RWPE2 (cell line): ENCODE measurements at regions not wholly inside any gene's neighbourhood (a gene's known extent, or its start where the extent isn't known, plus 50 kb on each side); places are given as distances from the start of the nearest gene placed in this dataset.

Experiments used
- ATAC-seq: fragments of 200-7000 bp; cut with Tn5 transposase; 3 replicates; pipeline ENCODE4 v1.9.1; 2021; ENCODE audit warnings: low read depth
- DNase-seq: peaks from one replicate; pipeline ENCODE4 v3.0.0-alpha.2; 2020; ENCODE audit warnings: low spot score
- H3K27ac ChIP-seq: fragments of 450-650 bp; 2 replicates; pipeline ENCODE4 v1.5.1; 2017; ENCODE audit warnings: mild to moderate bottlenecking; ENCODE audit not compliant: poor library complexity, severe bottlenecking
- H3K27me3 ChIP-seq: fragments of 250-450 bp; sonication (Bioruptor Pico); 2 replicates; pipeline ENCODE4 v1.5.1; 2021; ENCODE audit warnings: mild to moderate bottlenecking, moderate library complexity; ENCODE audit not compliant: insufficient read depth, poor library complexity, severe bottlenecking
- H3K36me3 ChIP-seq: fragments of 250-450 bp; sonication (Bioruptor Pico); 2 replicates; pipeline ENCODE4 v1.5.1; 2020; ENCODE audit warnings: low read depth, mild to moderate bottlenecking, moderate library complexity
- H3K4me1 ChIP-seq: fragments of 250-450 bp; sonication (Bioruptor Pico); 2 replicates; pipeline ENCODE4 v1.5.1; 2021; ENCODE audit warnings: mild to moderate bottlenecking, moderate library complexity; ENCODE audit not compliant: insufficient read depth, poor library complexity, severe bottlenecking
- H3K4me3 ChIP-seq: fragments of 250-450 bp; sonication (Bioruptor Pico); 2 replicates; pipeline ENCODE4 v1.5.1; 2021; ENCODE audit warnings: mild to moderate bottlenecking, moderate library complexity; ENCODE audit not compliant: severe bottlenecking
- H3K9me3 ChIP-seq: fragments of 250-450 bp; sonication (Bioruptor Pico); 2 replicates; pipeline ENCODE4 v1.5.1; 2021; ENCODE audit warnings: mild to moderate bottlenecking, moderate library complexity; ENCODE audit not compliant: severe bottlenecking
- TF ChIP-seq, protein P1 (sequence below): fragments of 450-650 bp; IDR thresholded peaks from one replicate; pipeline ENCODE4 v1.5.1; 2017; ENCODE audit warnings: mild to moderate bottlenecking, moderate library complexity; ENCODE audit not compliant: poor library complexity, severe bottlenecking

DNA sequence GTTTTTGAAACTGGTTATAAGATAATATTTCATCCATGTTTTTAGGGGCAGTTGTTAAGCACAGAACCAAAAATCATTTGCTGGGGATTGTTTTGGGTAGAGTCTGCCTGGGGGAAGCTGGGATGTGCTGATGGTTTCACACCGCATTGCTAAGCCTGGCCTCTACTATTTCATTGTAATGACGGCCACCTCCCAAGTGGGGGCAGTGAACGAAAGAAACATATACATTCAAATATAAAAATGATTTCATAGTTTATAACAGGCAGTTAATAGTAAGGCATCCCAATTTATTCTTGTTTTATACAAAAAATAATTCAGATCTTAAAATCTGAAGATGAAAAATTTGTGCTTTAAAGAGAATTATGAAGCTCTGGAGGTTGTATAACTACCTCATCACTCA lies 750.8 kb downstream of the REEP3 start:
- Histone ChIP-seq H3K9me3 (no peaks in the 10 kb centered on the region), H3K4me1 (no peaks in the 10 kb centered on the region), H3K27ac (no peak overlapping the region), H3K36me3 (no peaks in the 10 kb centered on the region), H3K4me3 (no peak overlapping the region), H3K27me3 (no peaks in the 10 kb centered on the region)
- no peak for DNase-seq
- ATAC-seq: no peak
- TF ChIP-seq, protein P1, sequence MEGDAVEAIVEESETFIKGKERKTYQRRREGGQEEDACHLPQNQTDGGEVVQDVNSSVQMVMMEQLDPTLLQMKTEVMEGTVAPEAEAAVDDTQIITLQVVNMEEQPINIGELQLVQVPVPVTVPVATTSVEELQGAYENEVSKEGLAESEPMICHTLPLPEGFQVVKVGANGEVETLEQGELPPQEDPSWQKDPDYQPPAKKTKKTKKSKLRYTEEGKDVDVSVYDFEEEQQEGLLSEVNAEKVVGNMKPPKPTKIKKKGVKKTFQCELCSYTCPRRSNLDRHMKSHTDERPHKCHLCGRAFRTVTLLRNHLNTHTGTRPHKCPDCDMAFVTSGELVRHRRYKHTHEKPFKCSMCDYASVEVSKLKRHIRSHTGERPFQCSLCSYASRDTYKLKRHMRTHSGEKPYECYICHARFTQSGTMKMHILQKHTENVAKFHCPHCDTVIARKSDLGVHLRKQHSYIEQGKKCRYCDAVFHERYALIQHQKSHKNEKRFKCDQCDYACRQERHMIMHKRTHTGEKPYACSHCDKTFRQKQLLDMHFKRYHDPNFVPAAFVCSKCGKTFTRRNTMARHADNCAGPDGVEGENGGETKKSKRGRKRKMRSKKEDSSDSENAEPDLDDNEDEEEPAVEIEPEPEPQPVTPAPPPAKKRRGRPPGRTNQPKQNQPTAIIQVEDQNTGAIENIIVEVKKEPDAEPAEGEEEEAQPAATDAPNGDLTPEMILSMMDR: no peak

DNA sequence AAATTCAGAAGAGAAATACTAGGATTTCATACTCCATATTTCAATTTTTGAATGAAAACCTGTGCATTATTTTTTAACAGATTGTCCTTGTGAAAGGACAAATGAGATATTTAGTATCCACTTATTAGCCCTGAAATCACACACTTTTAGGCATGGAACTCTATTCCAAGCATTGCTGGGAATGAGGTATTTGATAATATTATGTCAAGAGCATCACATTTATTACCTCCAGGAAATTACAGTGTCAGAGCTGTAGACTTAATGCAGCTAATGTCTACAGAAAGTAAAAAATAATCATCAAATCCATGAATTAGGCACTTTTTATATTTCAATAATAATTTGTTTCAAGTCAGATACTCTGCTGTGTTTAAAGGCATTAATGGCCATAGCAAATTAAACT lies 753.8 kb downstream of the REEP3 start:
- no peaks in the 10 kb centered on the region for H3K9me3 ChIP-seq
- no peaks in the 10 kb centered on the region for H3K4me1 ChIP-seq
- no peak overlapping the region for H3K27ac ChIP-seq
- no peaks in the 10 kb centered on the region for H3K36me3 ChIP-seq
- no peaks in the 10 kb centered on the region for H3K27me3 ChIP-seq
- ATAC-seq (no peak), DNase-seq (no peak)
- TF ChIP-seq, protein P1: no peak
- H3K4me3 ChIP-seq: no peak overlapping the region

DNA sequence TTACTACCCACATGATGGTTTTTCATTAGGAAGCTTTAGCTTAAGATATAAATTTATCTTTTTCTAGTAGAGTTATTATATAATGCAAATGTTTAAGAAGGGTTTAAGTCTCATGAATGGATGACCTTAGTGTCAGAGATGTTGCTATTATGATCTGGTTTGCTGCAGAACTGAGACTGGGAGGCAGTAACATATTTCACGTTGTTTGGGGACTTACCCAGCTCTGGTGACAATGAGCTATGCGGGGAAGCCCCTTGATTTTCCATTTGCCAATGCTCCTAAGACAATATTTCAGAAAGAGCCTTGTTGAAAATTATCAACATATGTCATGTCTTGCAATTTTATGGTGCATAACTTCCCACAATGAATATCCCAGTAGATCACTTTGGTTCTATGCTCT lies 754.6 kb downstream of the REEP3 start:
- H3K4me3 ChIP-seq: no peak overlapping the region
- H3K9me3 ChIP-seq: no peaks in the 10 kb centered on the region
- no peaks in the 10 kb centered on the region for H3K36me3 ChIP-seq
- H3K27ac ChIP-seq: no peak overlapping the region
- TF ChIP-seq, protein P1: no peak
- DNase-seq (no peak), ATAC-seq (no peak)
- H3K4me1 ChIP-seq: no peaks in the 10 kb centered on the region
- H3K27me3 ChIP-seq: no peaks in the 10 kb centered on the region

- H3K36me3 ChIP-seq: no peaks in the 10 kb centered on the region
- no peaks in the 10 kb centered on the region for H3K4me1 ChIP-seq
- TF ChIP-seq, protein P1: no peak
- ATAC-seq (no peak), DNase-seq (no peak)
- H3K27ac ChIP-seq: no peak overlapping the region
- no peaks in the 10 kb centered on the region for H3K9me3 ChIP-seq
- no peaks in the 10 kb centered on the region for H3K27me3 ChIP-seq
- no peak overlapping the region for H3K4me3 ChIP-seq
Observed at GRCh38 chr10:64277536-64277935, 756.3 kb downstream of the REEP3 start.

GRCh38 chr10:64283621-64284020 lies 762.4 kb downstream of the REEP3 start:
- ATAC-seq (no peak), DNase-seq (no peak)
- Histone ChIP-seq H3K9me3 (no peaks in the 10 kb centered on the region), H3K4me1 (no peaks in the 10 kb centered on the region), H3K4me3 (no peak overlapping the region), H3K27me3 (no peaks in the 10 kb centered on the region), H3K36me3 (no peaks in the 10 kb centered on the region), H3K27ac (no peak overlapping the region)
- TF ChIP-seq, protein P1: no peak
